ENCODE measurements at regions not wholly inside any gene's neighbourhood (a gene's known extent, or its start where the extent isn't known, plus 50 kb on each side); places are given as distances from the start of the nearest gene placed in this dataset.

- no peak for DNase-seq
These were observed 125.0 kb downstream of the ETAA1 start for GRCh38 chr2:67522148-67522547.

GRCh38 chr2:67524213-67524612 is 127.1 kb downstream of the ETAA1 start:
- DNase-seq: no peak

DNA sequence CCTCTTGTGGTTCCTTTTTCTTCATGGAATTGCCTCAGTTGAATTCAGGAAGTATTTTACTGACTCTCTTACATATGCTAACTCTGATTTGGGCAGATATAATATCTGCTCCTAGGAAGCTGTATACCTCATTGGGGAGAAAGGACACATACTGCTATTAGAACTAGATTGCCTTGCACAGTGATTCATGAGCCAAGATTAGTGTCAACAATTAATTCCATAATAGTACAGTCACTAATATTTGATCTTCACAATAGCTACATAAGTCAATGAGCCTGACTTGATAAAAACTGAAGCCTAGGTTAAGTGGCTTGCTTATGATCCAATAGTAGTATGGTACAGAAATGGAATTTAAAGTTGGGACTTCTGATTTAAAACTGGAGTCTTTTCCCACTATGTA is 127.6 kb downstream of the ETAA1 start:
- DNase-seq: no peak

DNA sequence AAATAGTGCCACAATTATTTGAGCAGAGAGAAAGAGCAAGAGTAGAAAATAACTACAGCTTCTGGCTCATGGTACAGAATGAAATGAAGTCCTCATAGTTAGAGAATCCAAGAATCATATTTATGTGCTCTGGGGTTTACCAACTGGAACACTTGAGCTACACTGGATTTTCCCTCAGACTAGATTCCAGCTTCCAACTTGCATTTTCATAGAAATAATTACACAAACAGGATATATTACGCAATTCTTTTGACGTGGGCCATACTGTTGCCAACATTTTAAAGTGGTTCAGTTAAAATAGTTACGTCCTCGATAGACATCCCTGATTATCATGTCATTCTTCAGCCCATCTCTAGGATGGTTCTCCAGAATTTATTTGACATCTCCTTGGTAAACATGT is 129.2 kb downstream of the ETAA1 start:
- DNase-seq: no peak

GRCh38 chr2:67528320-67528719 is 131.2 kb downstream of the ETAA1 start:
- DNase-seq: no peak

- DNase-seq: no peak
These were observed 135.3 kb downstream of the ETAA1 start for GRCh38 chr2:67532387-67532786.

DNA sequence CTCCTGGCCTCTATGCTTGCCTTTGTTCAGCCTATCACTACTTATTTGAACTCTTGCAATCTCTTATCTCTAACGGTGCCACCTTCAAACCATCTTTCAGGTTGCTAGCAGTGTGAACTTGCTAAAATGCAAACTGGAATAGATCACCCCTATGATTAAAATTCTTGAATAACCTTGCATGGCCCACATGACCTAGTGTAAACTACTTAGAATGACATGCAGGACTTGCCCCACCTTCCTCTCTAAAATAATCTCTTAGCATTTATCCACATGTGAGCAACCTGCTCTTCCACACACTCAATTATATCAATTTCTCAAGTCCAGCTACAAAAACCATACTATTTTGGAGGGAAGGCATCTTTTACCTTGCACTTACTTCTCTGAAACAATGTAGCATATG is 137.6 kb downstream of the ETAA1 start:
- DNase-seq: no peak

- DNase-seq: no peak
These were observed 143.8 kb downstream of the ETAA1 start for GRCh38 chr2:67540962-67541361.

- no peak for DNase-seq
These were observed 147.2 kb downstream of the ETAA1 start for GRCh38 chr2:67544286-67544685.

DNA sequence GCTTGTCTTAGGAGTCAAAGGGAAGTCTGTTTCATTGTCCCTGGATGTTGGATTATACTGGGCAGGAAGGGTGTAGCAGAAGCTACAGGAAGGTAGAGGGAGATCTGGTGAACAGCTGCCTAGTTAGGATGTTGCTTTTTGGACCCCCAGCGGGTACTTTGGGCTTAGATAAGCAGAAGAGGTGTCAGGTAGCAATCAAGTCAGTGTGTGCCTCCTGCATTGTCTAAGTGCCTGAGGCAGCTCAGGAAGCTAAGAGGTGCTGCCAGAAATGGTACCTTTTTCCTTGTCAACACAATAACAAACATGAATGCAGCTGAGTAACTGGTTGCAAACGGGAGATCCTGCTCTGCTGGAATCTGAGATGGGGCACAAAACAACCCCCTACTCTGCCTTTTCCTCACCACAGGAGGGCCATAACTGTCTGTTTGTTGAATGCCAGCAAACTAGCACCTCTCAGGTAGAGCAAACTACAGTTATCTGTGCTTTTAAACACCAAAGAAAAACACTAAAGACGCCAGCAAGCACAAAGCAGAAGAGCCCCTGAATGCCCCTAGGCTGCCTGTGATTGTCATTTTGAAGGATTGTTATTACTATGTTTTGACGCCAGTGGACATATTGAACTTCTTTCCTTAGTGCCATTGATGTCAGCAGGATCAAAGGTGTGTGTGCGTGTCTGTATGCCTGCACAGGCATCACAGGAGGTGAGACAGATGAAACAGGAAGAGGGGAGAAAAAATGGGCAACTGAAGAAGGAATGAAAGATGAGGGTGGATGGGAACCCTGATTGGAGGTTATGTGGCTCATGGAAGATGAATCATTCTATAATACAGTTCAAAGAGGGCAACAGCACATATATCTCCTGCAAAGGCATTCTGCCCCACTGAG is 151.4 kb downstream of the ETAA1 start:
- no peak for DNase-seq

GRCh38 chr2:67559156-67559555 is 162.0 kb downstream of the ETAA1 start:
- DNase-seq: no peak

- no peak for DNase-seq
These were observed 163.8 kb downstream of the ETAA1 start for GRCh38 chr2:67560771-67561456.

- DNase-seq: no peak
These were observed 164.4 kb downstream of the ETAA1 start for GRCh38 chr2:67561457-67561965.

DNA sequence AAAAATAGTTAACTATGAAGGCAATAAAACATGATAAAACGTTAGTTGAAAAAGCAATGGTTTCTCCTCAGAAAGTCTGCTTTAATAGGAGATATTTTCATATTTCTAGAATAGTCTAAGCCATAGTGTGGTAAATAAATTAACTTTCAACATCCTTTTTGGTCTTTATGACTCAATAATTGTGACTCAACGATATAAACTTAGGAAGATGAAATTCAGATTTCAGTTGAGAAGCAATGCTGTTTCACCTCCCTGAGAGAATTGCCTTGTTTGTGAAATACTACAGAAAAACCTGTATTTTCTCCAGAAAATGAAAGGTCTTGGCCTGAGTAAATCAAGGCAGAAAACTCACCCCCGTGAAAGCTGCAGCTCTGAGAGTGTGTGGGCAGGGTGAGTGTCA is 166.9 kb downstream of the ETAA1 start:
- DNase-seq: no peak

- DNase-seq: no peak
These were observed 167.5 kb downstream of the ETAA1 start for GRCh38 chr2:67564626-67565025.

GRCh38 chr2:67565262-67565661 is 168.1 kb downstream of the ETAA1 start:
- no peak for DNase-seq

GRCh38 chr2:67565761-67566160 is 168.6 kb downstream of the ETAA1 start:
- DNase-seq: no peak

- no peak for DNase-seq
These were observed 169.2 kb downstream of the ETAA1 start for GRCh38 chr2:67566285-67566684.

GRCh38 chr2:67566958-67567635 is 170.0 kb downstream of the ETAA1 start:
- DNase-seq: no peak

GRCh38 chr2:67567886-67568285 is 170.8 kb downstream of the ETAA1 start:
- DNase-seq: no peak

DNA sequence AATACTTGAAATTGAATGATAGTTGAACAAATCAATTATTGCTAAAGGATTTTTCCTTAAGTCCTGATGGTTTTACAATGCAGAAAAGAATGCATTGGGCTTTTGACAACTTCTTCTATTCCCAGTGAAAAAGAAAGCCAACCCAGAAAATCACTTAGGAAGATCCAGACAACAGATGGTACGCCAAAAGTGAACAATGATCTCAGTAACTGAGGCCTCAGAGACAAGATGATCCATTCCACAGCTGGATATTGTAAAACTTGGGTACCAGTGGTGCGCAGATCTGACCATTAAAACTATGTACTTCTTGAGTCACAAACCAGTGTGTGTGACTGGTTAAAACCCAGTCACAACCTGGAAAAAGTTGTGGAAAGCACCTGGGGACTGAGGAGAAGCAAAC is 173.5 kb downstream of the ETAA1 start:
- no peak for DNase-seq

GRCh38 chr2:67571785-67572718 is 174.9 kb downstream of the ETAA1 start:
- no peak for DNase-seq

Measured in NCI-H510A (cell line).